Stomach (tissue), 8 donors: ENCODE measurements at regions not wholly inside any gene's neighbourhood (a gene's known extent, or its start where the extent isn't known, plus 50 kb on each side); places are given as distances from the start of the nearest gene placed in this dataset.

Source experiments
- DNase-seq, 2 donors: peaks; one replicate each; pipeline versions ENCODE4 v3.0.0 to v3.0.0-alpha.2; 2013 to 2019
- H3K27ac ChIP-seq, 5 donors: fragments of 200-600 bp in 4 of 5; sonication (generic) in 4 of 5; one replicate each; pipeline ENCODE4 v1.5.1; 2013 to 2019; ENCODE audit warnings: mild to moderate bottlenecking in 1 of 5, moderate library complexity in 1 of 5
- H3K27me3 ChIP-seq, 3 donors: fragments of 200-600 bp; sonication (generic); one replicate each; pipeline ENCODE4 v1.5.1; 2017 to 2019; ENCODE audit warnings: mixed run types in 1 of 3
- H3K36me3 ChIP-seq, 4 donors: fragments of 200-600 bp; sonication (generic); 1 replicate in 3 of 4; 2 replicates in 1 of 4; pipeline ENCODE4 v1.5.1; 2016 to 2019
- H3K4me1 ChIP-seq, 4 donors: fragments of 200-600 bp; sonication (generic); one replicate each; pipeline ENCODE4 v1.5.1; 2016 to 2019
- H3K4me3 ChIP-seq, 4 donors: fragments of 200-600 bp; sonication (generic) in 3 of 4; one replicate each; pipeline ENCODE4 v1.5.1; 2016 to 2019; ENCODE audit warnings: mild to moderate bottlenecking in 1 of 4
- H3K9me3 ChIP-seq, 4 donors: fragments of 200-600 bp; sonication (generic); one replicate each; pipeline ENCODE4 v1.5.1; 2016 to 2019
- CTCF ChIP-seq, 7 experiments: fragments of 450-650 bp in 4 of 7; fragments of 200-600 bp in 3 of 7; sonication (generic) in 3 of 7; IDR thresholded peaks; one replicate each; pipeline ENCODE4 v1.5.1; 2016 to 2019; ENCODE audit warnings: antibody characterized with exemption in 7 of 7, control low read depth in 2 of 7, mild to moderate bottlenecking in 1 of 7
- EP300 ChIP-seq: sonication (generic); formaldehyde crosslinking; IDR thresholded peaks from one replicate; pipeline ENCODE4 v1.6.1; 2017; ENCODE audit warnings: antibody characterized with exemption
- POLR2A ChIP-seq, 4 donors: fragments of 450-650 bp; IDR thresholded peaks; one replicate each; pipeline ENCODE4 v1.6.1; 2016; ENCODE audit warnings: antibody characterized with exemption in 4 of 4, control low read depth in 2 of 4, mild to moderate bottlenecking in 1 of 4, moderate library complexity in 1 of 4
- POLR2AphosphoS5 ChIP-seq, 3 donors: sonication (generic); formaldehyde crosslinking; IDR thresholded peaks; one replicate each; pipeline ENCODE4 v1.6.1; 2016; ENCODE audit warnings: antibody characterized with exemption in 3 of 3
- WGBS, 5 donors: extraction: QIAGEN DNeasy Blood & Tissue Kit in 3 of 5; methylation state at CpG; one replicate each; pipeline versions ENCODE4 v1.1.5 to v1.1.7; 2013 to 2018; 5-methylcytosine and 5-hydroxymethylcytosine counted together
- intact Hi-C: fragments of 100-400 bp; cut with DNase I; formaldehyde crosslinking; loops from one replicate; pipeline ENCODE4 v1.15.1; 2023; ENCODE audit warnings: low total_unique reads
- donor health status: healthy with polysubstance abuse.
- donor health status: Bipolar disorder and iron deficiency.
- donor health status: healthy.

- Histone ChIP-seq H3K4me1 (peaks cover 0 to 4% (median 0%) of the 10 kb centered on the region in 4 donors), H3K27me3 (peaks cover 0 to 61% (median 8%) of the 10 kb centered on the region in 3 donors), H3K27ac (no peak overlapping the region), H3K4me3 (no peak overlapping the region), H3K36me3 (no peaks in the 10 kb centered on the region), H3K9me3 (no peaks in the 10 kb centered on the region)
- WGBS, 5 donors, result 41 to 70% (median 66%) methylated on average over 1 of the region's 1 CpG
- intact Hi-C loops, result no loop called here
- DNase-seq, result no peak
- TF ChIP-seq POLR2AphosphoS5 (IDR thresholded peaks at IDR 0.05) (no peak), POLR2A (IDR thresholded peaks at IDR 0.05) (no peak), CTCF (IDR thresholded peaks at IDR 0.05) (no peak), EP300 (no peak)
Observed at GRCh38 chr20:57013217-57013616, 253.2 kb downstream of the BMP7 start.

GRCh38 chr20:57013741-57014140 lies 252.7 kb downstream of the BMP7 start:
- TF ChIP-seq POLR2AphosphoS5 (IDR thresholded peaks at IDR 0.05), result no peak
- no peak for TF ChIP-seq CTCF (IDR thresholded peaks at IDR 0.05)
- no peak for TF ChIP-seq EP300
- no peak for TF ChIP-seq POLR2A (IDR thresholded peaks at IDR 0.05)
- intact Hi-C loops, result no loop called here
- H3K4me1 ChIP-seq, result peaks cover 0 to 4% (median 0%) of the 10 kb centered on the region in 4 donors
- no peaks in the 10 kb centered on the region for H3K36me3 ChIP-seq
- H3K27ac ChIP-seq, result no peak overlapping the region
- H3K9me3 ChIP-seq, result no peaks in the 10 kb centered on the region
- peak in 1 of 2 donors; percentile 36 for DNase-seq
- peaks cover 0 to 60% (median 8%) of the 10 kb centered on the region in 3 donors for H3K27me3 ChIP-seq
- H3K4me3 ChIP-seq, result no peak overlapping the region
- WGBS, 5 donors, result 3 to 6% (median 5%) methylated on average over 19 of the region's 19 CpGs

- TF ChIP-seq EP300 (no peak), POLR2AphosphoS5 (IDR thresholded peaks at IDR 0.05) (no peak), CTCF (IDR thresholded peaks at IDR 0.05) (no peak), POLR2A (IDR thresholded peaks at IDR 0.05) (no peak)
- DNase-seq, result no peak
- Histone ChIP-seq H3K27ac (no peak overlapping the region), H3K4me1 (no peaks in the 10 kb centered on the region), H3K27me3 (peaks cover 0 to 47% (median 24%) of the 10 kb centered on the region in 3 donors), H3K9me3 (peaks cover 0 to 7% (median 0%) of the 10 kb centered on the region in 4 donors), H3K4me3 (no peak overlapping the region), H3K36me3 (no peaks in the 10 kb centered on the region)
- WGBS, 5 donors, result 38 to 49% (median 44%) methylated on average over 9 of the region's 9 CpGs
- intact Hi-C loops, result no loop called here
Observed at GRCh38 chr20:57020364-57020763, 246.1 kb downstream of the BMP7 start.

GRCh38 chr20:57022306-57022705 lies 244.1 kb downstream of the BMP7 start:
- Histone ChIP-seq H3K4me1 (peaks cover 0 to 4% (median 0%) of the 10 kb centered on the region in 4 donors), H3K36me3 (no peaks in the 10 kb centered on the region), H3K27me3 (peaks cover 0 to 47% (median 24%) of the 10 kb centered on the region in 3 donors), H3K4me3 (no peak overlapping the region), H3K9me3 (peaks cover 0 to 7% (median 0%) of the 10 kb centered on the region in 4 donors), H3K27ac (no peak overlapping the region)
- TF ChIP-seq POLR2AphosphoS5 (IDR thresholded peaks at IDR 0.05) (no peak), POLR2A (IDR thresholded peaks at IDR 0.05) (no peak), CTCF (IDR thresholded peaks at IDR 0.05) (no peak), EP300 (no peak)
- intact Hi-C loops, result no loop called here
- DNase-seq, result no peak
- 38 to 59% (median 43%) methylated on average over 6 of the region's 6 CpGs for WGBS, 5 donors
